Renal pelvis (tissue), 1 donor: ENCODE measurements at regions not wholly inside any gene's neighbourhood (a gene's known extent, or its start where the extent isn't known, plus 50 kb on each side); places are given as distances from the start of the nearest gene placed in this dataset.
"Not testable (repeated sequence)": the region's sequence is repeated elsewhere in the genome, so short reads cannot be mapped to it uniquely, and the experiment has no call there.

Experiments used
- DNase-seq: peaks from one replicate; pipeline ENCODE4 v3.0.0-alpha.2; 2013

GRCh38 chr3:39558775-39559306 lies 91.4 kb downstream of the MOBP start:
- no peak for DNase-seq

GRCh38 chr3:39559543-39559942 lies 92.1 kb downstream of the MOBP start:
- no peak for DNase-seq

- DNase-seq = no peak
These were observed 101.0 kb downstream of the MOBP start for GRCh38 chr3:39568508-39568907.

GRCh38 chr3:39569095-39569494 lies 101.6 kb downstream of the MOBP start:
- no peak for DNase-seq

- DNase-seq = no peak
These were observed 105.9 kb downstream of the MOBP start for GRCh38 chr3:39573392-39573791.

- DNase-seq = no peak
These were observed 110.1 kb downstream of the MOBP start for GRCh38 chr3:39577541-39577940.

GRCh38 chr3:39586215-39586614 lies 118.7 kb downstream of the MOBP start:
- DNase-seq = not testable (repeated sequence)

- no peak for DNase-seq
These were observed 119.6 kb downstream of the MOBP start for GRCh38 chr3:39587113-39587512.

GRCh38 chr3:39590806-39591205 lies 123.3 kb downstream of the MOBP start:
- DNase-seq = no peak

GRCh38 chr3:39592311-39593050 lies 125.0 kb downstream of the MOBP start:
- no peak for DNase-seq

- no peak for DNase-seq
These were observed 125.9 kb downstream of the MOBP start for GRCh38 chr3:39593341-39593740.

GRCh38 chr3:39601241-39601640 lies 133.8 kb downstream of the MOBP start:
- DNase-seq = no peak

GRCh38 chr3:39605837-39606236 lies 138.4 kb downstream of the MOBP start:
- DNase-seq = no peak

GRCh38 chr3:39626198-39626597 lies 158.7 kb downstream of the MOBP start:
- DNase-seq = no peak

- DNase-seq = no peak
These were observed 163.7 kb downstream of the MOBP start for GRCh38 chr3:39631136-39631535.

- DNase-seq = no peak
These were observed 170.3 kb downstream of the MOBP start for GRCh38 chr3:39637807-39638206.

- DNase-seq = no peak
These were observed 170.8 kb downstream of the MOBP start for GRCh38 chr3:39638301-39638700.

- DNase-seq = no peak
These were observed 169.8 kb upstream of the MYRIP start for GRCh38 chr3:39639344-39640236.

- DNase-seq = no peak
These were observed 168.1 kb upstream of the MYRIP start for GRCh38 chr3:39641274-39641673.

GRCh38 chr3:39644176-39644575 lies 165.2 kb upstream of the MYRIP start:
- DNase-seq = no peak

- not testable (repeated sequence) for DNase-seq
These were observed 158.2 kb upstream of the MYRIP start for GRCh38 chr3:39651256-39651655.

GRCh38 chr3:39651993-39652739 lies 157.2 kb upstream of the MYRIP start:
- no peak for DNase-seq
